ENCODE measurements at regions not wholly inside any gene's neighbourhood (a gene's known extent, or its start where the extent isn't known, plus 50 kb on each side); places are given as distances from the start of the nearest gene placed in this dataset.

GRCh38 chr13:111595791-111596190 lies 275.3 kb downstream of the TEX29 start:
- H3K4me3 Mint-ChIP-seq: no peak overlapping the region
- CTCF ChIA-PET: no interaction called here
- no peaks in the 10 kb centered on the region for H3K4me1 Mint-ChIP-seq
- H3K27me3 Mint-ChIP-seq: no peaks in the 10 kb centered on the region
- no peaks in the 10 kb centered on the region for H3K36me3 Mint-ChIP-seq
- DNase-seq: no peak
- peaks cover 7% of the 10 kb centered on the region for H3K9me3 Mint-ChIP-seq
- no peak overlapping the region for H3K27ac Mint-ChIP-seq

GRCh38 chr13:111597191-111597611 lies 276.8 kb downstream of the TEX29 start:
- H3K4me3 Mint-ChIP-seq: no peak overlapping the region
- CTCF ChIA-PET: no interaction called here
- peaks cover 7% of the 10 kb centered on the region for H3K9me3 Mint-ChIP-seq
- no peaks in the 10 kb centered on the region for H3K36me3 Mint-ChIP-seq
- H3K4me1 Mint-ChIP-seq: no peaks in the 10 kb centered on the region
- no peak for DNase-seq
- no peak overlapping the region for H3K27ac Mint-ChIP-seq
- no peaks in the 10 kb centered on the region for H3K27me3 Mint-ChIP-seq

GRCh38 chr13:111597618-111598017 lies 277.2 kb downstream of the TEX29 start:
- no peaks in the 10 kb centered on the region for H3K27me3 Mint-ChIP-seq
- H3K36me3 Mint-ChIP-seq: no peaks in the 10 kb centered on the region
- no peak for DNase-seq
- CTCF ChIA-PET: no interaction called here
- H3K4me1 Mint-ChIP-seq: no peaks in the 10 kb centered on the region
- H3K9me3 Mint-ChIP-seq: peaks cover 7% of the 10 kb centered on the region
- H3K4me3 Mint-ChIP-seq: no peak overlapping the region
- no peak overlapping the region for H3K27ac Mint-ChIP-seq

- CTCF ChIA-PET: no interaction called here
- no peaks in the 10 kb centered on the region for H3K27me3 Mint-ChIP-seq
- H3K36me3 Mint-ChIP-seq: no peaks in the 10 kb centered on the region
- H3K27ac Mint-ChIP-seq: no peak overlapping the region
- DNase-seq: no peak
- H3K4me1 Mint-ChIP-seq: no peaks in the 10 kb centered on the region
- H3K4me3 Mint-ChIP-seq: no peak overlapping the region
- H3K9me3 Mint-ChIP-seq: peaks cover 4% of the 10 kb centered on the region
Measured at GRCh38 chr13:111598747-111599146, 278.3 kb downstream of the TEX29 start.

GRCh38 chr13:111599791-111600190 lies 279.3 kb downstream of the TEX29 start:
- CTCF ChIA-PET: no interaction called here
- no peak for DNase-seq
- peaks cover 1% of the 10 kb centered on the region for H3K9me3 Mint-ChIP-seq
- H3K27ac Mint-ChIP-seq: no peak overlapping the region
- H3K4me3 Mint-ChIP-seq: no peak overlapping the region
- H3K36me3 Mint-ChIP-seq: no peaks in the 10 kb centered on the region
- no peaks in the 10 kb centered on the region for H3K4me1 Mint-ChIP-seq
- no peaks in the 10 kb centered on the region for H3K27me3 Mint-ChIP-seq

- H3K4me3 Mint-ChIP-seq: no peak overlapping the region
- CTCF ChIA-PET: interaction anchor here (0.9 kb wide), 1 partner anchor 129 kb away, joined by 3 read pairs; no protein-coding TSS in a partner anchor
- DNase-seq: no peak
- no peaks in the 10 kb centered on the region for H3K36me3 Mint-ChIP-seq
- no peaks in the 10 kb centered on the region for H3K27me3 Mint-ChIP-seq
- H3K4me1 Mint-ChIP-seq: no peaks in the 10 kb centered on the region
- no peaks in the 10 kb centered on the region for H3K9me3 Mint-ChIP-seq
- H3K27ac Mint-ChIP-seq: no peak overlapping the region
Measured at GRCh38 chr13:111602874-111603273, 282.4 kb downstream of the TEX29 start.

GRCh38 chr13:111604097-111604496 lies 283.7 kb downstream of the TEX29 start:
- H3K36me3 Mint-ChIP-seq: no peaks in the 10 kb centered on the region
- no peaks in the 10 kb centered on the region for H3K27me3 Mint-ChIP-seq
- no peak for DNase-seq
- CTCF ChIA-PET: interaction anchor here (0.9 kb wide), 1 partner anchor 130 kb away, joined by 3 read pairs; no protein-coding TSS in a partner anchor
- no peaks in the 10 kb centered on the region for H3K9me3 Mint-ChIP-seq
- H3K4me1 Mint-ChIP-seq: no peaks in the 10 kb centered on the region
- no peak overlapping the region for H3K27ac Mint-ChIP-seq
- no peak overlapping the region for H3K4me3 Mint-ChIP-seq

- no peak for DNase-seq
- Mint-ChIP-seq H3K27ac (no peak overlapping the region), H3K27me3 (no peaks in the 10 kb centered on the region), H3K4me1 (peaks cover 2% of the 10 kb centered on the region), H3K4me3 (no peak overlapping the region), H3K9me3 (no peaks in the 10 kb centered on the region), H3K36me3 (no peaks in the 10 kb centered on the region)
- CTCF ChIA-PET: no interaction called here
Measured at GRCh38 chr13:111608556-111608955, 288.1 kb downstream of the TEX29 start.

- no peak for DNase-seq
- H3K4me3 Mint-ChIP-seq: no peak overlapping the region
- H3K36me3 Mint-ChIP-seq: no peaks in the 10 kb centered on the region
- no peak overlapping the region for H3K27ac Mint-ChIP-seq
- H3K4me1 Mint-ChIP-seq: peaks cover 2% of the 10 kb centered on the region
- no peaks in the 10 kb centered on the region for H3K27me3 Mint-ChIP-seq
- CTCF ChIA-PET: no interaction called here
- H3K9me3 Mint-ChIP-seq: no peaks in the 10 kb centered on the region
Measured at GRCh38 chr13:111609631-111610030, 289.2 kb downstream of the TEX29 start.

GRCh38 chr13:111610081-111610480 lies 289.6 kb downstream of the TEX29 start:
- Mint-ChIP-seq H3K9me3 (no peaks in the 10 kb centered on the region), H3K4me1 (peaks cover 2% of the 10 kb centered on the region), H3K4me3 (no peak overlapping the region), H3K27me3 (no peaks in the 10 kb centered on the region), H3K36me3 (no peaks in the 10 kb centered on the region), H3K27ac (no peak overlapping the region)
- DNase-seq: no peak
- CTCF ChIA-PET: no interaction called here

- H3K4me1 Mint-ChIP-seq: peaks cover 2% of the 10 kb centered on the region
- DNase-seq: no peak
- H3K27ac Mint-ChIP-seq: no peak overlapping the region
- no peaks in the 10 kb centered on the region for H3K9me3 Mint-ChIP-seq
- CTCF ChIA-PET: no interaction called here
- H3K4me3 Mint-ChIP-seq: no peak overlapping the region
- no peaks in the 10 kb centered on the region for H3K27me3 Mint-ChIP-seq
- no peaks in the 10 kb centered on the region for H3K36me3 Mint-ChIP-seq
Measured at GRCh38 chr13:111610879-111611278, 290.4 kb downstream of the TEX29 start.

GRCh38 chr13:111611651-111612050 lies 291.2 kb downstream of the TEX29 start:
- no peaks in the 10 kb centered on the region for H3K27me3 Mint-ChIP-seq
- H3K4me1 Mint-ChIP-seq: peaks cover 2% of the 10 kb centered on the region
- no peak overlapping the region for H3K27ac Mint-ChIP-seq
- no peak for DNase-seq
- H3K9me3 Mint-ChIP-seq: no peaks in the 10 kb centered on the region
- H3K36me3 Mint-ChIP-seq: no peaks in the 10 kb centered on the region
- CTCF ChIA-PET: no interaction called here
- no peak overlapping the region for H3K4me3 Mint-ChIP-seq

GRCh38 chr13:111612886-111613285 lies 292.4 kb downstream of the TEX29 start:
- Mint-ChIP-seq H3K9me3 (no peaks in the 10 kb centered on the region), H3K4me3 (no peak overlapping the region), H3K27me3 (no peaks in the 10 kb centered on the region), H3K4me1 (peaks cover 2% of the 10 kb centered on the region), H3K36me3 (no peaks in the 10 kb centered on the region), H3K27ac (no peak overlapping the region)
- DNase-seq: no peak
- CTCF ChIA-PET: no interaction called here

- H3K9me3 Mint-ChIP-seq: no peaks in the 10 kb centered on the region
- no peak overlapping the region for H3K27ac Mint-ChIP-seq
- H3K27me3 Mint-ChIP-seq: no peaks in the 10 kb centered on the region
- CTCF ChIA-PET: no interaction called here
- DNase-seq: no peak
- no peaks in the 10 kb centered on the region for H3K36me3 Mint-ChIP-seq
- H3K4me3 Mint-ChIP-seq: no peak overlapping the region
- peaks cover 2% of the 10 kb centered on the region for H3K4me1 Mint-ChIP-seq
Measured at GRCh38 chr13:111614009-111614408, 293.6 kb downstream of the TEX29 start.

GRCh38 chr13:111614613-111615012 lies 294.2 kb downstream of the TEX29 start:
- DNase-seq: no peak
- Mint-ChIP-seq H3K36me3 (no peaks in the 10 kb centered on the region), H3K9me3 (no peaks in the 10 kb centered on the region), H3K4me3 (no peak overlapping the region), H3K27me3 (no peaks in the 10 kb centered on the region), H3K4me1 (peaks cover 2% of the 10 kb centered on the region), H3K27ac (no peak overlapping the region)
- CTCF ChIA-PET: no interaction called here

GRCh38 chr13:111616203-111616602 lies 295.8 kb downstream of the TEX29 start:
- CTCF ChIA-PET: no interaction called here
- H3K27ac Mint-ChIP-seq: no peak overlapping the region
- no peaks in the 10 kb centered on the region for H3K27me3 Mint-ChIP-seq
- no peaks in the 10 kb centered on the region for H3K9me3 Mint-ChIP-seq
- no peak for DNase-seq
- no peaks in the 10 kb centered on the region for H3K36me3 Mint-ChIP-seq
- no peaks in the 10 kb centered on the region for H3K4me1 Mint-ChIP-seq
- H3K4me3 Mint-ChIP-seq: no peak overlapping the region
